GM18508 (cell line): ENCODE measurements at regions not wholly inside any gene's neighbourhood (a gene's known extent, or its start where the extent isn't known, plus 50 kb on each side); places are given as distances from the start of the nearest gene placed in this dataset.
"Not testable (repeated sequence)": the region's sequence is repeated elsewhere in the genome, so short reads cannot be mapped to it uniquely, and the experiment has no call there.

Source experiments
- ATAC-seq: cut with Tn5 transposase; IDR thresholded peaks from one replicate; pipeline ENCODE4 v1.9.1; 2021; ENCODE audit warnings: moderate number of reproducible peaks; ENCODE audit not compliant: insufficient read depth, unreplicated experiment

DNA sequence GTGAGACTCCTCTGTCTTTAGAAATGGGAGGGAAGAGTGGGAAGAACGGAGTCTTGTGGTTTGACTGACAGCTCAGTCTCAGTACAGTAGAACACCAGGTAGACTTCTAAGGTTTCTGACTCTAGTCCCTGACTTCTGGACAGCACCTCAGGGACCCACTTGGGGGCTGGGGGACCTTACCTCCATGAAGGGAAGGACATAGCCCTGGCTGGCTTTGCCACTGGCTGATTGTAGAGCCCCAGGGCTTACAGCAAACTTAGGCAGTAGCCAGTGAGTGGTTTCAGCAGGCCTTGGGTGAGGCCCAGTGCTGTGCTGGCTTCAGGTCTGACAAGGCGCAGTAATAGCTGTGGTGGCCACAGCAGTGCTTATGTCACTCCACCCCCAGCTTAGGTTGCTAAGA is 290.0 kb upstream of the PRR16 start:
- no peak for ATAC-seq

- ATAC-seq: not testable (repeated sequence)
Observed at GRCh38 chr5:120181238-120181637, 282.9 kb upstream of the PRR16 start.

- ATAC-seq: not testable (repeated sequence)
Observed at GRCh38 chr5:120194650-120195049, 269.4 kb upstream of the PRR16 start.

- no peak for ATAC-seq
Observed at GRCh38 chr5:120199559-120199958, 264.5 kb upstream of the PRR16 start.

GRCh38 chr5:120207129-120207528 is 257.0 kb upstream of the PRR16 start:
- no peak for ATAC-seq

- ATAC-seq: no peak
Observed at GRCh38 chr5:120217001-120217400, 247.1 kb upstream of the PRR16 start.

DNA sequence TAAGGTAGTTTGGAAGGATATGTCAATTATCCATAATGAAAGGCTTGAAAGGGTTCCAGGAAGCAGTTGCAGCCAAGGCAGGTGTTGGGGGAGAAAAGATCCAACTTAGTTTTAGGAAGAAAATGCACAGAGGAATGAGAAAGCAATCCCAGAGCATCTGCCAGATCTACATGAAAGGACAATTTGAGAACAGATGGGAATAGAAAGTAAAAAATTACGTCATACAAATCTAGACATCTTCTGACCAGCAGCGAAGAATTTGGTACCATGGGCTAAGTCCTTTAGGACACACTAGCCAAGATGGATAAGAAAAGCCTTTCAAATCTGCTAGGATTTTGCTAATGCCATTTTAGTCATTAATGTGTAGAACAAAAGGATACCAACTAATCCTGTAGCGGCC is 244.1 kb upstream of the PRR16 start:
- ATAC-seq: no peak

- ATAC-seq: no peak
Observed at GRCh38 chr5:120225524-120225923, 238.6 kb upstream of the PRR16 start.

DNA sequence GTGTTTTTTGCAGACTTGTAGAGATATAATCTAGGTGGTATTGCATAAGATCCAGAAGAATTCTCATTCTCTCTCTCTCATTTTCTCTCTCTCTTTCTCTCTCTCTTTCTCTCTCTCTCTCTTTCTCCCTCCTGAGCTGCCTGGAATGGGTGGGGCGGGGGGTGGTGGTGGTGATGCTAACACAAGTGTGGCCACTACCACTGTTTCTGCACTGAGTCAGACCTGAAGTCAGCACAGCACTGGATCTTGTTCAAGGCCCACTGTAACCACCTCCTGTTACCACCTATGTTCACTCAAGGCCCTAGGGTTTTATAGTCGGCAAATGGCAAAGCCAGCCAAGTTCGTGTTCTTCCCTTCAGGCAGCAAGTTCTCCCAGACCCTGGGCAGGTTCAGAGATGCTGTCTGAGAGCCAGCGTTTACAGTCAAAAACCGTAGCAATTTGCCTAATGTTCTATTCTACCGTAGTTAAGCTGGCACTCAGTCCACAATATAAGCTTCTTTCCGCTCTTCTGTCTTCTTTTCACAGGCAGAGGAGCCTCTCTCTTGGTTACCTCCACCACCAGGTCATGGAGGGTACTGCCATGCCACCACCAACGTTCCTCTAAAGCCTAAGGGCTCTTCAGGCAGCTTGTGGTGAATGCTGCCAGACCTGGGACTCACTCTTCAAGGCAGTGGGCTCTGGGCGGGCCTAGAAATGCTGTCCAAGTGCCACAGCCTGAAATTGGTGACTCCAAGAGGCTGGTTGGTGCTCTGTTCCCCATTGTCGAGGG is 235.7 kb upstream of the PRR16 start:
- no peak for ATAC-seq

DNA sequence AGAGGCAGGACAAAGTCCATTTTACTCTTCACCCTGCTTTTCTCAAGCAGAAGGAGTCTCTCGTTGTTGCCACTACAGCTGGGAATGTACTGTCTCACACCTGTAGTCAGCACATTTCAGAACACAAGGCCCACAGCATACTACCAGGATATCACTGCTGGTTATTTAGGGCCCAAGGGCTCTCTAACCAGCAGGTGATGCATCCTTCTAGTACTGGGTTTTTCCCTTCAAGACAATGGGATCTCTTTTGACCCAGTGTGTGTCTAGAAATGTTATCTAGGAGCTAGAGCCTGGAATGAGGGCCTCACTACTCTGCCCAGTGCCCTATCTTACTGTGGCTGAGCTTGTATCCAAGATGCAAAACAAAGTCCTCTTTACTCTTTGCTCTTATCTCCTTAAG is 235.1 kb upstream of the PRR16 start:
- no peak for ATAC-seq

- ATAC-seq: no peak
Observed at GRCh38 chr5:120231563-120231962, 232.5 kb upstream of the PRR16 start.

GRCh38 chr5:120236360-120236759 is 227.7 kb upstream of the PRR16 start:
- no peak for ATAC-seq

- ATAC-seq: no peak
Observed at GRCh38 chr5:120239086-120239485, 225.0 kb upstream of the PRR16 start.

- no peak for ATAC-seq
Observed at GRCh38 chr5:120240706-120241105, 223.4 kb upstream of the PRR16 start.

DNA sequence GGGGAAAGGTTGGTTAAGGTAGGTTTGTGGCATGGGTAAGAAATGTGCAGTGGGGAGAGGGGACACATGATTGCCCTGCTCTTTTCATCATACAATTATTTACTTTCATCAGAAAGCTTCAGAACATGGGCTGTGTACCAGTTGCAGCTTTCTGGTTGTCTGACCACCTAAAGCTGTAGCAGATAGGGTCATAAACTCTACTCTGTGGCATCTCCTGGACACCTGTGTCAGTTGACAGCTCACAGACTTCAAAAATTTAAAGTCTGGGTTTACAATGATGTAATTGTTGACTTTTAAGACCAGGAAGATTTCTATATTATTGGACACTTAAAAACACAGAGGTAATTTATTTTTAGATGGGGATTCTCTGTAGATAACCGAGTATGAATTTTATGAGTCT is 222.7 kb upstream of the PRR16 start:
- no peak for ATAC-seq

DNA sequence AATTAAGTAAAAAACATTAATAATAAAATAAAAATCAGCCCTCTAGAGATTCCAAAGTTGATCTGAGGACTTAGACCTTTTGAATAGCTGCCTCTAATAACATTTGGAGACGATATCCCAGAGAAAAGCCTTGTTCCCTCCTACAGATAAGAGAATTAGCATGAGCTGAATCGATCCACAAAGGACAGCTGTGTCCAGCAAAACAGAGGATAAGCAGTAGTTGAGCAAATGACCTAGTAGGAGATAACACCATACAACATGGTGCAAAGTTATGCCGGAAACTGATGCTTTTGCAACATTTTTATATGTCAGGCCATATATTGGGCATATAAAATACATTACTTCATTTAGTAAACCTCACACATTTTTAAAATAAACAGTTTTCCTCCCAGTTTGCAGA is 212.2 kb upstream of the PRR16 start:
- no peak for ATAC-seq

GRCh38 chr5:120252839-120253238 is 211.3 kb upstream of the PRR16 start:
- ATAC-seq: no peak

GRCh38 chr5:120254385-120254784 is 209.7 kb upstream of the PRR16 start:
- no peak for ATAC-seq

DNA sequence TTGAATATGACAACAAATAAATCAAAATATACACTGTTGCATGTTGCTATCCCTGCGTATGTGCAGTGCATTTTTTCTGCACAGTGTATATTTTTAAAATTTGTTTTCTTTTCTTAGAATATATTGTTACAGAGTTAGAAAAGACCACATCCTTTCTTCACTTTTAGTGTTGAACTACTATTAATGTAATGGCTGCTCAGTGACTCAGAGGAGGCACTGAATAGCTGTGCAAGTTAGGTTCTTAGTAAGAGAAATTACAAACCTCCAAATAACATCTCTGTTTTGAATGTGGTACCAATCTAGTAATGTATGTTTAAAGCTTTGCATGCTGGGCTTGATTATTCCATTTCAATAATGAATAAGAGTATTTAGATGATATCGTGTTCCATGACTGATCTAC is 208.9 kb upstream of the PRR16 start:
- ATAC-seq: no peak

- no peak for ATAC-seq
Observed at GRCh38 chr5:120256376-120256775, 207.7 kb upstream of the PRR16 start.

- ATAC-seq: no peak
Observed at GRCh38 chr5:120257358-120257971, 206.6 kb upstream of the PRR16 start.

DNA sequence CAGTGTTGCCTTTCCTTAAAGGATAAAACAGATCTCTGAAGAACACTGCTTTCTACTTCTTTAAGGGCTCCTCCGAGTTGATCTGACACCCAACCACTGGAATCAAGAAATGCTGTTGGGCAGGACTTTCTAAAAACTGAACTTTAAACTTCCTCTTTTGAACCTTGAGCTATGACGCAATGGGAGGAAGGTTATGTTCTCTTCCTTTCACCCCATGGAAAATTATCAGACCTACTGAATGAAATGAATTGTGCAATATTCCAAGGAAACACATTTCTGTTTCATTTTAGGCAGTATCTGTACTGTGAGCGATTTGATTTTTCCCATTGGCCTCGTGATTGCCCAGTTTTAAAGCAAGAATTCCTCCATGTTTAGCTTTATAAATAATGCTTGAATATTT is 206.0 kb upstream of the PRR16 start:
- peak; percentile 43 for ATAC-seq
